Liver (tissue), 8 donors: ENCODE measurements at regions not wholly inside any gene's neighbourhood (a gene's known extent, or its start where the extent isn't known, plus 50 kb on each side); places are given as distances from the start of the nearest gene placed in this dataset.

ENCODE experiments used
- DNase-seq: peaks from one replicate; pipeline ENCODE4 v3.0.0-alpha.2; 2017; ENCODE audit warnings: low spot score
- H3K27ac ChIP-seq, 2 donors: one replicate each; pipeline ENCODE4 v1.7.0; 2013; ENCODE audit warnings: inconsistent platforms in 2 of 2, low read length in 2 of 2, control low read depth in 1 of 2, low read depth in 1 of 2, mild to moderate bottlenecking in 1 of 2
- H3K27me3 ChIP-seq, 4 donors: one replicate each; pipeline versions ENCODE4 v1.6.1 to v1.7.0; 2013; ENCODE audit warnings: low read length in 3 of 4, inconsistent platforms in 1 of 4, mild to moderate bottlenecking in 1 of 4, moderate library complexity in 1 of 4; ENCODE audit not compliant: control insufficient read depth in 4 of 4, insufficient read depth in 4 of 4
- H3K36me3 ChIP-seq, 4 donors: one replicate each; pipeline versions ENCODE4 v1.6.1 to v1.7.0; 2013; ENCODE audit warnings: low read length in 3 of 4, mild to moderate bottlenecking in 3 of 4, low read depth in 1 of 4, moderate library complexity in 1 of 4; ENCODE audit not compliant: control insufficient read depth in 4 of 4, insufficient read depth in 3 of 4
- H3K4me1 ChIP-seq, 4 donors: one replicate each; pipeline versions ENCODE4 v1.6.1 to v1.7.0; 2013; ENCODE audit warnings: low read length in 3 of 4, mild to moderate bottlenecking in 3 of 4, moderate library complexity in 1 of 4; ENCODE audit not compliant: control insufficient read depth in 4 of 4, insufficient read depth in 4 of 4
- H3K4me3 ChIP-seq, 3 donors: one replicate each; pipeline versions ENCODE4 v1.6.1 to v1.7.0; 2013; ENCODE audit warnings: low read length in 3 of 3, control low read depth in 1 of 3, low read depth in 1 of 3, mild to moderate bottlenecking in 1 of 3
- H3K9ac ChIP-seq, 2 donors: one replicate each; pipeline ENCODE4 v1.7.0; 2013; ENCODE audit warnings: low read length in 2 of 2, mild to moderate bottlenecking in 2 of 2, moderate library complexity in 2 of 2, control low read depth in 1 of 2, low read depth in 1 of 2
- H3K9me3 ChIP-seq, 4 donors: one replicate each; pipeline versions ENCODE4 v1.6.1 to v1.7.0; 2013; ENCODE audit warnings: low read length in 3 of 4; ENCODE audit not compliant: control insufficient read depth in 4 of 4
- FOXA1 ChIP-seq: IDR thresholded peaks from 2 replicates; pipeline ENCODE4 v1.6.1; 2016; ENCODE audit warnings: antibody characterized with exemption
- FOXA2 ChIP-seq: IDR thresholded peaks from 2 replicates; pipeline ENCODE4 v1.6.1; 2016; ENCODE audit warnings: antibody characterized with exemption
- GABPA ChIP-seq, 2 donors: IDR thresholded peaks in 1 of 2; conservative IDR thresholded peaks in 1 of 2; 2 replicates each; pipeline ENCODE4 v1.6.1; 2016; ENCODE audit warnings: antibody characterized with exemption in 2 of 2, mild to moderate bottlenecking in 1 of 2, moderate library complexity in 1 of 2
- HNF4A ChIP-seq, 2 donors: conservative IDR thresholded peaks; 2 replicates each; pipeline ENCODE4 v1.6.1; 2016; ENCODE audit warnings: antibody characterized with exemption in 2 of 2, mild to moderate bottlenecking in 2 of 2
- HNF4G ChIP-seq: IDR thresholded peaks from 2 replicates; pipeline ENCODE4 v1.6.1; 2016; ENCODE audit warnings: antibody characterized with exemption
- JUND ChIP-seq, 2 donors: IDR thresholded peaks; 2 replicates each; pipeline ENCODE4 v1.6.1; 2016; ENCODE audit warnings: antibody characterized with exemption in 2 of 2
- NR2F2 ChIP-seq: IDR thresholded peaks from 2 replicates; pipeline ENCODE4 v1.6.1; 2016; ENCODE audit warnings: antibody characterized with exemption
- RAD21 ChIP-seq, 2 donors: IDR thresholded peaks; 2 replicates each; pipeline ENCODE4 v1.6.1; 2016; ENCODE audit warnings: antibody characterized with exemption in 2 of 2, mild to moderate bottlenecking in 2 of 2
- RXRA ChIP-seq, 2 donors: IDR thresholded peaks; 2 replicates each; pipeline ENCODE4 v1.6.1; 2017 to 2018; ENCODE audit warnings: antibody characterized with exemption in 2 of 2, mild to moderate bottlenecking in 1 of 2
- SP1 ChIP-seq: IDR thresholded peaks from 2 replicates; pipeline ENCODE4 v1.6.1; 2018; ENCODE audit warnings: antibody characterized with exemption, mild to moderate bottlenecking
- YY1 ChIP-seq: IDR thresholded peaks from 2 replicates; pipeline ENCODE4 v1.6.1; 2016; ENCODE audit warnings: antibody characterized with exemption, mild to moderate bottlenecking
- WGBS: extraction: QIAGEN DNeasy Blood & Tissue Kit; methylation state at CpG from one replicate; pipeline ENCODE4 v1.1.7; 2013; 5-methylcytosine and 5-hydroxymethylcytosine counted together
- TF ChIP-seq, protein P1 (sequence below): IDR thresholded peaks from 2 replicates; pipeline ENCODE4 v1.6.1; 2016; ENCODE audit warnings: antibody characterized with exemption
- TF ChIP-seq, protein P2 (sequence below): IDR thresholded peaks from 2 replicates; pipeline ENCODE4 v1.6.1; 2016; ENCODE audit warnings: antibody characterized with exemption, mild to moderate bottlenecking
- TF ChIP-seq, protein P3 (sequence below): IDR thresholded peaks from 2 replicates; pipeline ENCODE4 v1.6.1; 2016; ENCODE audit warnings: antibody characterized with exemption
- TF ChIP-seq, protein P4 (sequence below): fragments of 150-350 bp; IDR thresholded peaks from 2 replicates; pipeline ENCODE4 v1.5.1; 2017; ENCODE audit warnings: improper control_type of control experiment, low read depth, low read length; ENCODE audit not compliant: missing input control
- donor health status: healthy.
- donor health status: healthy.
- donor health status: healthy.
- donor health status: healthy.
- donor health status: healthy.

DNA sequence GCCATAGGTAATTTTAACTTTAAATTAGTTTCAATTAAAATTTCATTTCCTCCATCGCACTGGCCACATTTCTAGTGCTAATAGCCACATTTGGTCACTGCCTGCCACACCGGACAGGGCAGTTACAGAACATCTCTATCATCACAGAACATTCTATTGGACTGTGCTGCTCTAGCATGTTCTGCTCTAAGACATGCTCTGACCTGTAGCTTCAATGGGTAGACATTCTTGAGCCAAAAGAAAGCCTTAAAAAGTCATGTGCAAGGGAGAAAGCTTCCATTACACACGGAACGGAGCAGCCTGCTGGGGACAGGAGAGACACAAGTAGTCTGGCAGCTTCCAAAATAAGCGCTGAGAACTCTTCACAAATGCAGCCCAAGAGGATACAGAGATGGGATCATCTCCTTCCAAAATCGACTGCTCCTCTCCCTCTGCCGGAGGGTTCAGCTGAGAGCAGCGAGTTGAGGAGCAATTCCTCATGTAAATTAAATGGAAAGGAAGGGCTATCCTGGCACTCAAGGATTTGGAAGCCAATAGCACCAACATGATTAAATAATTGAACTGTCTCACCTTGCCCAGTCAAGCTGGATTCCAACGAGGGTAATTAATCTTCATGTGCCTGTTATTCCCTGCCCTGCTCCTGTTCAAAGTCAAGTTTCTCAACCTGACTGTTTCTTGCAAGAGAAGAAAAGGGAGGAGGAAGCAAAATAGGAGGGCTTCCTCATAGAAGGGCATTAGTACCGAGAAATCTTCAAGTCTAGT is 336.4 kb upstream of the NOCT start:
- WGBS: 88% methylated on average over 10 of the region's 10 CpGs
- no peak overlapping the region for H3K9ac ChIP-seq
- no peaks in the 10 kb centered on the region for H3K36me3 ChIP-seq
- DNase-seq: no peak
- no peaks in the 10 kb centered on the region for H3K9me3 ChIP-seq
- H3K27me3 ChIP-seq: peaks cover 0 to 3% (median 0%) of the 10 kb centered on the region in 4 donors
- H3K27ac ChIP-seq: no peak overlapping the region
- H3K4me3 ChIP-seq: no peak overlapping the region
- TF ChIP-seq FOXA1 (no peak), GABPA (IDR thresholded peaks at IDR 0.05 in 1 of 2, conservative IDR thresholded peaks at IDR 0.05 in 1 of 2) (no peak), RAD21 (IDR thresholded peaks at IDR 0.05) (no peak), NR2F2 (no peak), HNF4G (no peak)
- TF ChIP-seq, protein P1, sequence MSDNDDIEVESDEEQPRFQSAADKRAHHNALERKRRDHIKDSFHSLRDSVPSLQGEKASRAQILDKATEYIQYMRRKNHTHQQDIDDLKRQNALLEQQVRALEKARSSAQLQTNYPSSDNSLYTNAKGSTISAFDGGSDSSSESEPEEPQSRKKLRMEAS: no peak
- H3K4me1 ChIP-seq: peaks cover 0 to 8% (median 3%) of the 10 kb centered on the region in 4 donors

DNA sequence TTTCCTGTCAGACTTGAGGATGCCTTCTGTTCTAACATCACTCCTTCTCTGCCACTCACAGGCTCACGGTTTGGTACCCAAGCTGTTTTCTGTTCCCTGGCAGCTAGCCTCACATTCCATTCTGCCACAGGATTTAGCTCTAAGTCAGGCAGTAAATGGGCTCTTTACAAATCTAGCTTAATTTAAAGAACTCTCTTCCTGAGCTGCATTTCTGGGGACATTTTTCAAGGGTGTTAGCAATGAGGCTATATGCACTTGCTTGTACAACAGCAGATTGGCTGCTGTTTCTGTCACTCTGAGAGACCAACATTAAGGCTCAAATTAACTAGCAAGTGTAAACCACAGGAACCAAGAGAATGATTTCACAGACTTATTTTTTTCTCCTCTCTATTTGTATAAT is 337.8 kb upstream of the NOCT start:
- DNase-seq: no peak
- Histone ChIP-seq H3K9me3 (no peaks in the 10 kb centered on the region), H3K36me3 (no peaks in the 10 kb centered on the region), H3K4me1 (peaks cover 0 to 5% (median 2%) of the 10 kb centered on the region in 4 donors), H3K9ac (no peak overlapping the region), H3K27me3 (peaks cover 0 to 3% (median 0%) of the 10 kb centered on the region in 4 donors), H3K4me3 (no peak overlapping the region), H3K27ac (no peak overlapping the region)
- TF ChIP-seq FOXA2: no peak
- TF ChIP-seq RAD21 (IDR thresholded peaks at IDR 0.05): no peak
- TF ChIP-seq RXRA (IDR thresholded peaks at IDR 0.05): no peak
- no peak for TF ChIP-seq JUND (IDR thresholded peaks at IDR 0.05)
- 73% methylated on average over 1 of the region's 1 CpG for WGBS

DNA sequence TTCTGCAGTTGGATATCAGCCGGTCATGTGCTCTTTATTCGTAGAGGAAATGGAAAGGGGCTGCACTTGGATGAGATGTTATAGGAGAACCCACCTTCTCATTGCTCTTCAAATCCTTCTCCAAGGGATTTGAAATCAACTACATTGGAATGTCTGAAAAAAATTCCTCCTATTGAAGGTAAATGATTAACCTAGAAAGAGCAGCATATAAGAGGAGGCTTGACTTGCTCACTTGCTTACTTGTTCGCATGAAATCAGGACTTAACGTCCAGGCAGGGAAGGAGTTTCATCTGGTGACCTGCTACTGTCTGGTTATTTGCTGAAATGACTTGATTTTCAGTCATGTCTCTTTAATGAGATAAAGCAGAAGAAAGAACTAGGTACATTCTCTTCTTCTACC is 338.4 kb upstream of the NOCT start:
- Histone ChIP-seq H3K4me1 (peaks cover 0 to 2% (median 0%) of the 10 kb centered on the region in 4 donors), H3K9ac (no peak overlapping the region), H3K9me3 (no peaks in the 10 kb centered on the region), H3K4me3 (no peak overlapping the region), H3K27me3 (no peaks in the 10 kb centered on the region), H3K36me3 (no peaks in the 10 kb centered on the region), H3K27ac (no peak overlapping the region)
- 63% methylated on average over 4 of the region's 4 CpGs for WGBS
- TF ChIP-seq, protein P2, sequence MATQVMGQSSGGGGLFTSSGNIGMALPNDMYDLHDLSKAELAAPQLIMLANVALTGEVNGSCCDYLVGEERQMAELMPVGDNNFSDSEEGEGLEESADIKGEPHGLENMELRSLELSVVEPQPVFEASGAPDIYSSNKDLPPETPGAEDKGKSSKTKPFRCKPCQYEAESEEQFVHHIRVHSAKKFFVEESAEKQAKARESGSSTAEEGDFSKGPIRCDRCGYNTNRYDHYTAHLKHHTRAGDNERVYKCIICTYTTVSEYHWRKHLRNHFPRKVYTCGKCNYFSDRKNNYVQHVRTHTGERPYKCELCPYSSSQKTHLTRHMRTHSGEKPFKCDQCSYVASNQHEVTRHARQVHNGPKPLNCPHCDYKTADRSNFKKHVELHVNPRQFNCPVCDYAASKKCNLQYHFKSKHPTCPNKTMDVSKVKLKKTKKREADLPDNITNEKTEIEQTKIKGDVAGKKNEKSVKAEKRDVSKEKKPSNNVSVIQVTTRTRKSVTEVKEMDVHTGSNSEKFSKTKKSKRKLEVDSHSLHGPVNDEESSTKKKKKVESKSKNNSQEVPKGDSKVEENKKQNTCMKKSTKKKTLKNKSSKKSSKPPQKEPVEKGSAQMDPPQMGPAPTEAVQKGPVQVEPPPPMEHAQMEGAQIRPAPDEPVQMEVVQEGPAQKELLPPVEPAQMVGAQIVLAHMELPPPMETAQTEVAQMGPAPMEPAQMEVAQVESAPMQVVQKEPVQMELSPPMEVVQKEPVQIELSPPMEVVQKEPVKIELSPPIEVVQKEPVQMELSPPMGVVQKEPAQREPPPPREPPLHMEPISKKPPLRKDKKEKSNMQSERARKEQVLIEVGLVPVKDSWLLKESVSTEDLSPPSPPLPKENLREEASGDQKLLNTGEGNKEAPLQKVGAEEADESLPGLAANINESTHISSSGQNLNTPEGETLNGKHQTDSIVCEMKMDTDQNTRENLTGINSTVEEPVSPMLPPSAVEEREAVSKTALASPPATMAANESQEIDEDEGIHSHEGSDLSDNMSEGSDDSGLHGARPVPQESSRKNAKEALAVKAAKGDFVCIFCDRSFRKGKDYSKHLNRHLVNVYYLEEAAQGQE: no peak
- TF ChIP-seq YY1 (no peak), SP1 (no peak), FOXA1 (no peak), GABPA (IDR thresholded peaks at IDR 0.05 in 1 of 2, conservative IDR thresholded peaks at IDR 0.05 in 1 of 2) (no peak), HNF4A (conservative IDR thresholded peaks at IDR 0.05) (no peak), NR2F2 (no peak)
- TF ChIP-seq, protein P3, sequence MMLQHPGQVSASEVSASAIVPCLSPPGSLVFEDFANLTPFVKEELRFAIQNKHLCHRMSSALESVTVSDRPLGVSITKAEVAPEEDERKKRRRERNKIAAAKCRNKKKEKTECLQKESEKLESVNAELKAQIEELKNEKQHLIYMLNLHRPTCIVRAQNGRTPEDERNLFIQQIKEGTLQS: no peak
- TF ChIP-seq, protein P1: no peak
- TF ChIP-seq, protein P4, sequence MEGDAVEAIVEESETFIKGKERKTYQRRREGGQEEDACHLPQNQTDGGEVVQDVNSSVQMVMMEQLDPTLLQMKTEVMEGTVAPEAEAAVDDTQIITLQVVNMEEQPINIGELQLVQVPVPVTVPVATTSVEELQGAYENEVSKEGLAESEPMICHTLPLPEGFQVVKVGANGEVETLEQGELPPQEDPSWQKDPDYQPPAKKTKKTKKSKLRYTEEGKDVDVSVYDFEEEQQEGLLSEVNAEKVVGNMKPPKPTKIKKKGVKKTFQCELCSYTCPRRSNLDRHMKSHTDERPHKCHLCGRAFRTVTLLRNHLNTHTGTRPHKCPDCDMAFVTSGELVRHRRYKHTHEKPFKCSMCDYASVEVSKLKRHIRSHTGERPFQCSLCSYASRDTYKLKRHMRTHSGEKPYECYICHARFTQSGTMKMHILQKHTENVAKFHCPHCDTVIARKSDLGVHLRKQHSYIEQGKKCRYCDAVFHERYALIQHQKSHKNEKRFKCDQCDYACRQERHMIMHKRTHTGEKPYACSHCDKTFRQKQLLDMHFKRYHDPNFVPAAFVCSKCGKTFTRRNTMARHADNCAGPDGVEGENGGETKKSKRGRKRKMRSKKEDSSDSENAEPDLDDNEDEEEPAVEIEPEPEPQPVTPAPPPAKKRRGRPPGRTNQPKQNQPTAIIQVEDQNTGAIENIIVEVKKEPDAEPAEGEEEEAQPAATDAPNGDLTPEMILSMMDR: no peak
- no peak for DNase-seq
